DND-41 (cell line): ENCODE measurements at regions not wholly inside any gene's neighbourhood (a gene's known extent, or its start where the extent isn't known, plus 50 kb on each side); places are given as distances from the start of the nearest gene placed in this dataset.

Source experiments
- ATAC-seq: fragments of 200-7000 bp; cut with Tn5 transposase; 3 replicates; pipeline ENCODE4 v1.9.1; 2021; ENCODE audit warnings: low read depth; ENCODE audit not compliant: insufficient read depth
- DNase-seq: peaks from one replicate; pipeline ENCODE4 v3.0.0-alpha.2; 2020
- H2AFZ ChIP-seq: 2 replicates; pipeline ENCODE4 v1.6.0; 2012; ENCODE audit warnings: low read depth, low read length
- H3K27ac ChIP-seq: 2 replicates; pipeline ENCODE4 v1.5.1; 2012; ENCODE audit warnings: low read length, inconsistent platforms
- H3K27me3 ChIP-seq: fragments of 200-600 bp; sonication (generic); 2 replicates; pipeline ENCODE4 v1.6.0; 2012; ENCODE audit warnings: low read length, mild to moderate bottlenecking, inconsistent platforms; ENCODE audit not compliant: insufficient read depth, poor library complexity
- H3K36me3 ChIP-seq: 2 replicates; pipeline ENCODE4 v1.5.1; 2012; ENCODE audit warnings: low read length, inconsistent platforms; ENCODE audit not compliant: insufficient read depth
- H3K4me1 ChIP-seq: 2 replicates; pipeline ENCODE4 v1.5.1; 2012; ENCODE audit warnings: mild to moderate bottlenecking, low read length; ENCODE audit not compliant: insufficient read depth
- H3K4me2 ChIP-seq: 2 replicates; pipeline ENCODE4 v1.6.0; 2012; ENCODE audit warnings: mild to moderate bottlenecking, moderate library complexity, low read length, inconsistent platforms; ENCODE audit not compliant: insufficient read depth
- H3K4me3 ChIP-seq, 2 experiments: fragments of 200-600 bp in 1 of 2; shearing (Covaris generic) in 1 of 2; 2 replicates each; pipeline ENCODE4 v1.5.1; 2012 to 2016; ENCODE audit warnings: inconsistent platforms in 2 of 2, low read length in 2 of 2, mild to moderate bottlenecking in 2 of 2, low read depth in 1 of 2, moderate library complexity in 1 of 2
- H3K79me2 ChIP-seq: 2 replicates; pipeline ENCODE4 v1.6.0; 2012; ENCODE audit warnings: low read length, inconsistent platforms; ENCODE audit not compliant: insufficient read depth
- H3K9ac ChIP-seq: 2 replicates; pipeline ENCODE4 v1.6.0; 2012; ENCODE audit warnings: low read depth, mild to moderate bottlenecking, inconsistent platforms, low read length, moderate library complexity
- H3K9me3 ChIP-seq: 2 replicates; pipeline ENCODE4 v1.5.1; 2012; ENCODE audit warnings: low read length, moderate library complexity, mild to moderate bottlenecking, inconsistent platforms; ENCODE audit not compliant: insufficient read depth, severe bottlenecking
- H4K20me1 ChIP-seq: 2 replicates; pipeline ENCODE4 v1.6.0; 2012; ENCODE audit warnings: low read length; ENCODE audit not compliant: insufficient read depth
- EZH2 ChIP-seq: IDR thresholded peaks from 3 replicates; pipeline ENCODE4 v1.6.1; 2012; ENCODE audit warnings: borderline replicate concordance, low read depth, mild to moderate bottlenecking, moderate library complexity, low read length, inconsistent platforms; ENCODE audit not compliant: severe bottlenecking
- TF ChIP-seq, protein P1 (sequence below): IDR thresholded peaks from 2 replicates; pipeline ENCODE4 v1.5.1; 2012; ENCODE audit warnings: borderline replicate concordance, low read length, moderate library complexity, mild to moderate bottlenecking; ENCODE audit not compliant: poor library complexity, severe bottlenecking; ENCODE audit errors: extremely low read depth

- no peak overlapping the region for H3K4me3 ChIP-seq
- no peak overlapping the region for H2AFZ ChIP-seq
- DNase-seq (no peak), ATAC-seq (no peak)
- H3K9ac ChIP-seq: no peak overlapping the region
- no peaks in the 10 kb centered on the region for H3K9me3 ChIP-seq
- no peaks in the 10 kb centered on the region for H4K20me1 ChIP-seq
- H3K36me3 ChIP-seq: no peaks in the 10 kb centered on the region
- no peaks in the 10 kb centered on the region for H3K4me1 ChIP-seq
- H3K27me3 ChIP-seq: no peaks in the 10 kb centered on the region
- no peak overlapping the region for H3K4me2 ChIP-seq
- TF ChIP-seq, protein P1, sequence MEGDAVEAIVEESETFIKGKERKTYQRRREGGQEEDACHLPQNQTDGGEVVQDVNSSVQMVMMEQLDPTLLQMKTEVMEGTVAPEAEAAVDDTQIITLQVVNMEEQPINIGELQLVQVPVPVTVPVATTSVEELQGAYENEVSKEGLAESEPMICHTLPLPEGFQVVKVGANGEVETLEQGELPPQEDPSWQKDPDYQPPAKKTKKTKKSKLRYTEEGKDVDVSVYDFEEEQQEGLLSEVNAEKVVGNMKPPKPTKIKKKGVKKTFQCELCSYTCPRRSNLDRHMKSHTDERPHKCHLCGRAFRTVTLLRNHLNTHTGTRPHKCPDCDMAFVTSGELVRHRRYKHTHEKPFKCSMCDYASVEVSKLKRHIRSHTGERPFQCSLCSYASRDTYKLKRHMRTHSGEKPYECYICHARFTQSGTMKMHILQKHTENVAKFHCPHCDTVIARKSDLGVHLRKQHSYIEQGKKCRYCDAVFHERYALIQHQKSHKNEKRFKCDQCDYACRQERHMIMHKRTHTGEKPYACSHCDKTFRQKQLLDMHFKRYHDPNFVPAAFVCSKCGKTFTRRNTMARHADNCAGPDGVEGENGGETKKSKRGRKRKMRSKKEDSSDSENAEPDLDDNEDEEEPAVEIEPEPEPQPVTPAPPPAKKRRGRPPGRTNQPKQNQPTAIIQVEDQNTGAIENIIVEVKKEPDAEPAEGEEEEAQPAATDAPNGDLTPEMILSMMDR: no peak
- TF ChIP-seq EZH2: no peak
- H3K79me2 ChIP-seq: no peaks in the 10 kb centered on the region
- no peak overlapping the region for H3K27ac ChIP-seq
These were observed 177.1 kb downstream of the UACA start for GRCh38 chr15:70586241-70586640.

GRCh38 chr15:70585707-70586034 is 177.7 kb downstream of the UACA start:
- Histone ChIP-seq H4K20me1 (no peaks in the 10 kb centered on the region), H3K4me1 (no peaks in the 10 kb centered on the region), H3K27ac (no peak overlapping the region), H3K79me2 (no peaks in the 10 kb centered on the region), H3K36me3 (no peaks in the 10 kb centered on the region), H3K4me2 (no peak overlapping the region), H2AFZ (no peak overlapping the region), H3K4me3 (no peak overlapping the region), H3K9me3 (no peaks in the 10 kb centered on the region), H3K9ac (no peak overlapping the region), H3K27me3 (no peaks in the 10 kb centered on the region)
- no peak for TF ChIP-seq EZH2
- DNase-seq: no peak
- ATAC-seq: no peak

GRCh38 chr15:70584838-70585706 is 178.3 kb downstream of the UACA start:
- H4K20me1 ChIP-seq: no peaks in the 10 kb centered on the region
- no peak overlapping the region for H3K9ac ChIP-seq
- no peaks in the 10 kb centered on the region for H3K4me1 ChIP-seq
- DNase-seq (no peak), ATAC-seq (no peak)
- H3K36me3 ChIP-seq: no peaks in the 10 kb centered on the region
- H3K79me2 ChIP-seq: no peaks in the 10 kb centered on the region
- no peak overlapping the region for H2AFZ ChIP-seq
- no peaks in the 10 kb centered on the region for H3K27me3 ChIP-seq
- H3K4me3 ChIP-seq: no peak overlapping the region
- TF ChIP-seq, protein P1: no peak
- TF ChIP-seq EZH2: no peak
- H3K27ac ChIP-seq: no peak overlapping the region
- no peaks in the 10 kb centered on the region for H3K9me3 ChIP-seq
- no peak overlapping the region for H3K4me2 ChIP-seq

- H3K4me2 ChIP-seq: no peak overlapping the region
- no peak overlapping the region for H3K9ac ChIP-seq
- no peaks in the 10 kb centered on the region for H3K9me3 ChIP-seq
- no peaks in the 10 kb centered on the region for H4K20me1 ChIP-seq
- TF ChIP-seq, protein P1: no peak
- no peak for TF ChIP-seq EZH2
- no peak overlapping the region for H3K4me3 ChIP-seq
- H2AFZ ChIP-seq: no peak overlapping the region
- DNase-seq: no peak
- no peak overlapping the region for H3K27ac ChIP-seq
- H3K79me2 ChIP-seq: no peaks in the 10 kb centered on the region
- ATAC-seq: no peak
- no peaks in the 10 kb centered on the region for H3K4me1 ChIP-seq
- no peaks in the 10 kb centered on the region for H3K36me3 ChIP-seq
- H3K27me3 ChIP-seq: no peaks in the 10 kb centered on the region
These were observed 178.9 kb downstream of the UACA start for GRCh38 chr15:70584441-70584837.
